Endodermal cell (in vitro differentiated cells): ENCODE measurements at regions not wholly inside any gene's neighbourhood (a gene's known extent, or its start where the extent isn't known, plus 50 kb on each side); places are given as distances from the start of the nearest gene placed in this dataset.

ENCODE experiments used
- DNase-seq: peaks from one replicate; pipeline ENCODE4 v3.0.0-alpha.2; 2017
- H3K27ac ChIP-seq: 2 replicates; pipeline ENCODE4 v1.5.1; 2013; ENCODE audit warnings: mild to moderate bottlenecking, low read depth, low read length, moderate library complexity
- H3K27me3 ChIP-seq: 2 replicates; pipeline ENCODE4 v1.6.1; 2013; ENCODE audit warnings: mild to moderate bottlenecking, low read length, moderate library complexity; ENCODE audit not compliant: insufficient read depth, control insufficient read depth, poor library complexity, severe bottlenecking
- H3K36me3 ChIP-seq: 2 replicates; pipeline ENCODE4 v1.7.0; 2013; ENCODE audit warnings: mild to moderate bottlenecking, low read length, moderate library complexity; ENCODE audit not compliant: control insufficient read depth, insufficient read depth
- H3K4me1 ChIP-seq: one replicate; pipeline ENCODE4 v1.7.0; 2013; ENCODE audit warnings: low read length; ENCODE audit not compliant: control insufficient read depth, insufficient read depth
- H3K4me3 ChIP-seq: 2 replicates; pipeline ENCODE4 v1.5.1; 2013; ENCODE audit warnings: mild to moderate bottlenecking, low read length, moderate library complexity
- H3K9ac ChIP-seq: 2 replicates; pipeline ENCODE4 v1.6.1; 2013; ENCODE audit warnings: mild to moderate bottlenecking, low read length, moderate library complexity; ENCODE audit not compliant: poor library complexity, severe bottlenecking; ENCODE audit errors: extremely low read depth
- H3K9me3 ChIP-seq: 2 replicates; pipeline ENCODE4 v1.6.1; 2013; ENCODE audit warnings: mild to moderate bottlenecking, low read length, moderate library complexity; ENCODE audit not compliant: control insufficient read depth
- H3K27ac Mint-ChIP-seq: 2 replicates; pipeline ENCODE4 v1.8.0; 2020; ENCODE audit warnings: mixed read lengths
- H3K27me3 Mint-ChIP-seq: 2 replicates; pipeline ENCODE4 v1.8.0; 2021; ENCODE audit warnings: mild to moderate bottlenecking, mixed read lengths; ENCODE audit not compliant: insufficient read depth
- H3K36me3 Mint-ChIP-seq: 2 replicates; pipeline ENCODE4 v1.8.0; 2020; ENCODE audit warnings: low read depth, mixed read lengths
- H3K4me1 Mint-ChIP-seq: 2 replicates; pipeline ENCODE4 v1.8.0; 2020; ENCODE audit warnings: mixed read lengths
- H3K4me3 Mint-ChIP-seq: 2 replicates; pipeline ENCODE4 v1.8.0; 2020; ENCODE audit warnings: mild to moderate bottlenecking, moderate library complexity, mixed read lengths
- H3K9me3 Mint-ChIP-seq: 2 replicates; pipeline ENCODE4 v1.8.0; 2020; ENCODE audit warnings: mild to moderate bottlenecking, mixed read lengths
- WGBS, 2 experiments: methylation state at CpG; one replicate each; pipeline versions ENCODE4 v1.1.5 to v1.1.7; 2013; ENCODE audit warnings: missing lambda C conversion rate in 2 of 2, mixed read lengths in 1 of 2; ENCODE audit not compliant: insufficient coverage in 1 of 2, insufficient read length in 1 of 2; 5-methylcytosine and 5-hydroxymethylcytosine counted together
- TF ChIP-seq, protein P1 (sequence below): fragments of 200-600 bp; sonication (generic); conservative IDR thresholded peaks from 2 replicates; pipeline ENCODE4 v1.5.0; 2021; ENCODE audit warnings: antibody characterized with exemption, mild to moderate bottlenecking

DNA sequence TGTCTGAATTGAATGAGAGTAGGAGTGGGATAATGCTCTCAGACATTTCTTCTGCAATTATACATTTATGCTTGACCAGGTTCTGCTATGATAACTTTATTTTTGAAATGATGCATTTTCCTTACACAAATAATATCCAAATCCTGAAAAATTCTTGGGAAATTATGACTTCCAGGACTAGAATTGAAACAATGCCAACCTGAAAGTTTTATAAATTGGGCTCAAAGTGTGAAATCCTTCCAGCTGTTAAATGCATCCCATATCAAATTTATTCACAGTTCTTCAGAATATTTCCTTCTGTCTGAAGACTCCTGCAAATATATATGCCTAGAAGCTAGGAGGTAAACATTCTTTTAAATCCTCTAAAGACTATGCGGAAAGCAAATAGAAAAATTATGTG is 155.7 kb upstream of the EYA4 start:
- no peaks in the 10 kb centered on the region for H3K4me1 ChIP-seq
- WGBS, 2 experiments, result 82% methylated on average over 1 of the region's 1 CpG; no CpG with 5 or more reads in 1 of the 2 experiments
- Mint-ChIP-seq H3K27ac (no peak overlapping the region), H3K27me3 (no peaks in the 10 kb centered on the region), H3K4me1 (no peaks in the 10 kb centered on the region), H3K4me3 (no peak overlapping the region), H3K36me3 (no peaks in the 10 kb centered on the region), H3K9me3 (no peaks in the 10 kb centered on the region)
- no peak overlapping the region for H3K27ac ChIP-seq
- TF ChIP-seq, protein P1, sequence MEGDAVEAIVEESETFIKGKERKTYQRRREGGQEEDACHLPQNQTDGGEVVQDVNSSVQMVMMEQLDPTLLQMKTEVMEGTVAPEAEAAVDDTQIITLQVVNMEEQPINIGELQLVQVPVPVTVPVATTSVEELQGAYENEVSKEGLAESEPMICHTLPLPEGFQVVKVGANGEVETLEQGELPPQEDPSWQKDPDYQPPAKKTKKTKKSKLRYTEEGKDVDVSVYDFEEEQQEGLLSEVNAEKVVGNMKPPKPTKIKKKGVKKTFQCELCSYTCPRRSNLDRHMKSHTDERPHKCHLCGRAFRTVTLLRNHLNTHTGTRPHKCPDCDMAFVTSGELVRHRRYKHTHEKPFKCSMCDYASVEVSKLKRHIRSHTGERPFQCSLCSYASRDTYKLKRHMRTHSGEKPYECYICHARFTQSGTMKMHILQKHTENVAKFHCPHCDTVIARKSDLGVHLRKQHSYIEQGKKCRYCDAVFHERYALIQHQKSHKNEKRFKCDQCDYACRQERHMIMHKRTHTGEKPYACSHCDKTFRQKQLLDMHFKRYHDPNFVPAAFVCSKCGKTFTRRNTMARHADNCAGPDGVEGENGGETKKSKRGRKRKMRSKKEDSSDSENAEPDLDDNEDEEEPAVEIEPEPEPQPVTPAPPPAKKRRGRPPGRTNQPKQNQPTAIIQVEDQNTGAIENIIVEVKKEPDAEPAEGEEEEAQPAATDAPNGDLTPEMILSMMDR, result no peak
- no peak for DNase-seq
- no peaks in the 10 kb centered on the region for H3K36me3 ChIP-seq
- no peaks in the 10 kb centered on the region for H3K9me3 ChIP-seq
- no peak overlapping the region for H3K4me3 ChIP-seq
- H3K27me3 ChIP-seq, result no peaks in the 10 kb centered on the region
- no peak overlapping the region for H3K9ac ChIP-seq

DNA sequence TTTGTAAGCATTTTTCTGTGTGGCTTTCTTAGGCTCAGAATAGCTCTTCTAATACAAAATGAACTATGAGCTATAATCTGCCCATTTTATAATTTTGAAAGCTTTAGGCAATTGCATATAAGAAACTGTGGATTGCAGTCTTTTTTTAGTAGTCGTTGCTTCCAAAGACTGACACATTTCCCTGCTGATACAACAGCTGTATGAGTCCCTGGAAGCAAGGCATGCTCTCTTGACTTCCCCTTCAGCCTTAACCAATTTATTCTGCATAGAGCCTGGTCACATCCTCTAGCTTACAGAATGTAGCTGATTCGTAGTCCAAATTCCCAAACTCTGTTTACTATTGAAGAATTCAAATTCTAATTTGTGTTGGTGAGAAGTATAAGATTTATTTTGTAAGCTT is 155.3 kb upstream of the EYA4 start:
- Mint-ChIP-seq H3K27me3 (no peaks in the 10 kb centered on the region), H3K9me3 (no peaks in the 10 kb centered on the region), H3K36me3 (no peaks in the 10 kb centered on the region), H3K4me3 (no peak overlapping the region), H3K4me1 (no peaks in the 10 kb centered on the region), H3K27ac (no peak overlapping the region)
- no peaks in the 10 kb centered on the region for H3K9me3 ChIP-seq
- H3K27ac ChIP-seq, result no peak overlapping the region
- WGBS, 2 experiments, result 57 to 73% methylated on average over 1 to 2 of the region's 2 CpGs
- H3K4me1 ChIP-seq, result no peaks in the 10 kb centered on the region
- no peak overlapping the region for H3K4me3 ChIP-seq
- no peak overlapping the region for H3K9ac ChIP-seq
- no peaks in the 10 kb centered on the region for H3K36me3 ChIP-seq
- DNase-seq, result no peak
- no peaks in the 10 kb centered on the region for H3K27me3 ChIP-seq
- TF ChIP-seq, protein P1, result no peak

DNA sequence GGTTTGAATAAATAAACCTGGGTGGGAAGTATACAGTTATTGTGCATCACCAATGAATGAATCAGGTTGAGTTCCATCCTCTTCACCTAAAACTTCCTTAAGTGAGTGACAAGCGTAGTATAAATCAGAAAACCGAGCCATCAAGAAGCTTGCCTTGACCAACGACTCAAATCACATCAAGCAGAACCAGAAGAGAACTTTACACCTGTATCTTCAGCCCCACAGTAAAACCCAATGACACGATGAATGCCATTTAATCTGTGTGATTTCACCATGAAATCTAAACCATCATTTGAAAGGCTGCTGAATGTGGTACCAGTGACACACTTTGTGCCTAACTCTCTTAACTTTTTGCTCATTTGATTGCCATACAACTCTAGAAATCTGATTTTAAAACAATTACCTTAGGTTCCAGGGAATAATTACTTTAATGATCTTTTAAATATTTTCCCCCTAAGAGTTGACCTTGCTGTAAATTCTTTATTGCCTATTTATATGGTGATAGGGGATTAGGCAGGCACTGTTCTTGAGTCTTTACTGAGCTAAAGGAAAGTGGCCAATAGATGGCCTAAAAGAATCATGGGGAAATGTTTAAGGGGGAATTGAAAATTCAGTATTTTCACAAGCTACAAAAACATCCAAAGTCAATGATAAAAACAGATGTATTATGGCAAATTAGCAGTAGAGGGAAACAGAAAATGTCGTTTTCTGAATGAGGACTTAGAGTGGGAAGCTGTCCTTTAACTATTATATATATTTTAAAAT is 152.0 kb upstream of the EYA4 start:
- H3K4me1 Mint-ChIP-seq, result no peaks in the 10 kb centered on the region
- H3K27me3 Mint-ChIP-seq, result no peaks in the 10 kb centered on the region
- H3K36me3 Mint-ChIP-seq, result no peaks in the 10 kb centered on the region

More for the DNA sequence above, 152.0 kb upstream of the EYA4 start:
- H3K27ac Mint-ChIP-seq, result no peak overlapping the region
- H3K9ac ChIP-seq, result no peak overlapping the region
- WGBS, 2 experiments, result 91 to 94% methylated on average over 4 of the region's 5 CpGs
- H3K27ac ChIP-seq, result no peak overlapping the region
- no peak for DNase-seq
- H3K27me3 ChIP-seq, result no peaks in the 10 kb centered on the region
- no peak overlapping the region for H3K4me3 Mint-ChIP-seq
- TF ChIP-seq, protein P1, result no peak
- H3K9me3 Mint-ChIP-seq, result no peaks in the 10 kb centered on the region
- H3K36me3 ChIP-seq, result no peaks in the 10 kb centered on the region
- H3K9me3 ChIP-seq, result no peaks in the 10 kb centered on the region
- no peak overlapping the region for H3K4me3 ChIP-seq
- H3K4me1 ChIP-seq, result no peaks in the 10 kb centered on the region
